DMS153 treated with DMSO at 0.1 percent for 48 hours (cell line): ENCODE measurements at regions not wholly inside any gene's neighbourhood (a gene's known extent, or its start where the extent isn't known, plus 50 kb on each side); places are given as distances from the start of the nearest gene placed in this dataset.

Source experiments
- DNase-seq: peaks from one replicate; lab custom pipeline; 2025; ENCODE audit not compliant: unreplicated experiment; lab: John Stamatoyannopoulos, UW

DNA sequence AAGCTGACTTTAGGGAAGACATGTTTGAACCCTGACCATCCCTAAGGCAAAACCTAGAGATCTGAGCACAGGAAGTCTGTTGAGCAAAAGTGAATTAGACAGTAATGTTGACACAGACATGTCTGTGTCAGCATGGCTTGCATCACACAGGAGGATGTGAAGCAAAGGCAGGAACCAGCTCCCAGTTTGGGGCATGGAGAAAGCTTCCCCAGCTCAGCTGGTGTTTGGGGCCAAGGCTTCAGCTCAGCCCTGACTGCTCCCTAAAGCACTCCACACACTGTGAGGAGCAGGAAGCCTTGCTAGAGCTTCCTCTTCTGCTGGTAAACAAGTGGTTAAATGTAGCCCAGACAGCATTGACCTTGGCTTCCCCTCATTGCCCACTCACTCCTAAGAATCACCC, 153.8 kb upstream of the UBL3 start:
- no peak for DNase-seq

- no peak for DNase-seq
Measured at GRCh38 chr13:30002577-30002976, 152.2 kb upstream of the UBL3 start.

DNA sequence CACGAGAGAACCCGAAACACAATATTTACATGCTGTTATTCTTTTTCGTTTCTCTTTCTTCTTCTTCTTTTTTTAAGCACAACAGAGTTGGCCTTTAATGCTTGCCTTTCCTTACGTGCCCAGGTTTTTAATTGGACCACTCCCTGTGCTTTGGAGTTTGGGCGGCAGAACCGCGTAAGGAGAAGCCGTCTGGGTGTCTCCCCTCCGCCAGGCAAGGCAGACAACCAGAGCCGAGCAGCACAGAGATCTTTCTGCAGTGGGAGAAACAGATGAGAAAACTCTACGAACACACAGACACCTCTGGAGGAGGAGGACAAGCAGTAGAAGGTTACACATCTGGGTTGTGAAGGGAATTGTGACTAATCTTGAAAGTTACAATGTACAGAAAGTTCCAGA, 150.0 kb upstream of the UBL3 start:
- no peak for DNase-seq

DNA sequence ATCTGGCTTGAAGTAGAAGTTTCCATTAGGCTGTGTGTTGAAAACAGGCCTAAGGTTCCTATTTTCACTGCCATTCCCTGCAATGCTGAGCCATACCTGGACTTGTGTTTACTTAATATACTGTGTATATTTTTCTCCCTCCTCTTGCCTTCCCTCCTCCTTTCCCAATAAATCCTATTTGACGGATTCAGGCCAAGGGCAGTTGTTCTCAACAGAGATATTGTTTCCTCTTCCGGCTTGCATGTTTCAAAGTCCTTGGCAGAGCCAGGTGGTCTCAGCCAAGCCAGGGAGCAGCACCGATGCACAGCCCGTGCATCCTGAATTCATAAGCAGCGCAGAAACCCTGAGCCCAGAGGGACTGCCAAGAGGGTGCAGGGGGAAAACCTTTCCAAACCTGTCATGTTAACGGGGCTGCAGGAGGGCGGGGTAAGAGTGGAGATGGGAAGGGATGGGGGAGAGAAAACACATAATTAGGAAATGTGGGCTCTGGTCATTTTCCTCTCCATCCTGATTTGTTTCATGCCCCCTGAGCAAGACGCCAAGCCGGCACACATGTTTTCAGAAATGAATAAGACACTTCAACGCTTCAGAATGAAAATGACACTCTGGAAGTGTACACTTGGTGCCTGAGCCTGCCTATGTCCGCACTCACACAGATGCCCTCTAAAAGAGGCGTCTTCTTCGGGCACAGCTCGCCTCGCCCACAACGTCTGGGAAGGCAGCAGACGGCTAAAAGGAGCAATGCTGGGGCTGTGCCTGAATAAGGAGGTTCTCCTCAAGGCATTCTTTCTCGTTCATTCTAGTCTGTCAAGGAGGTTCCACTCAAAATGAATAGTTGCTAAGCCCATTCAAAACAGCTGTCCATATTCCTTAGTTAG, 149.3 kb upstream of the UBL3 start:
- DNase-seq = no peak

DNA sequence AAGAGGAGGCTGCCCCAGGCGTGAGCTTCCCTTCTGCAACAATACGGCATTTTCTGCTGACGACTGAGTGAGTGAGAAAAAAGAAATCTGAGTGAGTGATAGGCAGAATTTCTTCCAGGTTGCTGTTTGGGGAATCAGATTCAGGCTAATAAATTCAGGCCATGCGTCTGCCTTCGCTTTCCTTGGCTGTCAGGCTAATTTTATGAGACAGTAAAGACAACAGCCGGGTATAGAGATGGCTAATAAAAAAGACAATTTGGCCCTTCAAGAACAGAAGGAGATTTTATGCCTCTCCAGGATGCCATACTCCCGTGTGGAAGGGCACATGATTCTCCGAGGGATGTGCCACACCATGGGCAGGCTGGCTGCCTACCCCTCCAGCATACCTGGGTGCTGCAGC, 145.9 kb upstream of the UBL3 start:
- DNase-seq = no peak

DNA sequence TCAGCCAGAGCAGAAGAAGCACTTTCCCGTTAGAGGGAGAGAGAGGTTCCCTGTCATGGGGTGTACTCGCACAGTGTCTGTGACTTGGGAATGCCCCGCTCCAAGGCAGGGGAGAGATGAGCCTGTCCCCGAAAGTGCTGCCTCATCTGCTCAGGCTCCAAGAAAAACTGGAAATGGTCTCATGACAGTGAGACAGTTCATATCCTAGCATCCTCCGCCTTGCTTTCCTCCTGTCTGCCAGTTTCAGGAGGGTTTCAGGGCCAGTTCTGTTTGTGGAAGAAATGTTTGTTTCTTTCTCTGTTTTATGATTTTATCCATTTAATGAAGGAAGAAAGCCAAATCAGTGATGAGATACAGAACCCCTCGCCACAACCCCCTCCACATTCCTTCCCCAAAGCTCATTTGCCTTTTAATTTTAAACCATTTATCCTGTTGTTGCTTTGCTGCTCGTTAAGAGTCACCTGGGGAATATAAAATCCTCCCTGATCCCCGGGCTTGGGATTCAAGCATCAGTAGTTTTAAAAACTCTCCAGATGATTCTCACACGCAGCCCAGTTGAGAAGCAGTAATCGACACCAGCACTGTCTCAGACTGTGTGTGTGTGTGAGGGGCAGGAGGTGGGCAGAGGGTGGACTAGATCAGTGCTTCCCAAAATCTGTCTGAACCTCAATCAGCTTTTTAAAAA, 144.6 kb upstream of the UBL3 start:
- no peak for DNase-seq

DNA sequence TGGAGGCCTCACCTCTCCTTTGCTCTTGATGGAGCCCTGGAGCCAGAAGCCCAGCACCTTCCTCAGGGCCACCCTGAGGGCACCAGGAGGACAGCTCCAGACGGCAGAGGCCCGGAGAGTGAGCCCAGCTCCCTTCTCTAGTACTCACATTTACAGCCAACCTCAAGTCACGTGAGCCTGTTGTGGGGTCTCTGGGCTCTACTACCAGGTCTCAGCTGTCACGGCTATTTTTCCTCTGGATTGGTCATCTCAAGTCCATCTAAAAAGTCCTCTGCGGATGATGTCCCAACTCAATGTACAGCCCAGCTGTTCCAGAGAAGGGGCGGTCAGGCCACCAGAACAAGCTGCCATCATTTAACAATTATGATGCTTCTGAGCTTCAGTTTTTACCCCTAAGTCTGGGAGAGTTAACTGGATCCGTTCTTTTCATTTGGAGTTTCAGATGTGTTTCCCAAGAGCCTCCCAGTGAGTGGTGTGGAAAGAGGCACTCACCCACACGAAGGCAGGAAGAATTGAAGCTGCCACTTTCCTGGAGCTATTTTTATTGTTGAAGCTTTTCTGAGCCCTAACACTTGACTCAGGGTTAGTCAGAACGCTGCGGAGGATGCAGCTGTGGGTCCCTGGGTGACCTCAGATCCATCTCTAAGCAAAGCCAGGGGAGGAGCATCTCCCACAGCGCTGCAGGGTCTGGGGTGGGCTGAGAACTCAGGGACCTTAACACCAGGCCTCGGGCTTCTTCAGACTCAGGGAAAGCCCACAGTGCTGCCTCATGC, 143.5 kb upstream of the UBL3 start:
- no peak for DNase-seq

DNA sequence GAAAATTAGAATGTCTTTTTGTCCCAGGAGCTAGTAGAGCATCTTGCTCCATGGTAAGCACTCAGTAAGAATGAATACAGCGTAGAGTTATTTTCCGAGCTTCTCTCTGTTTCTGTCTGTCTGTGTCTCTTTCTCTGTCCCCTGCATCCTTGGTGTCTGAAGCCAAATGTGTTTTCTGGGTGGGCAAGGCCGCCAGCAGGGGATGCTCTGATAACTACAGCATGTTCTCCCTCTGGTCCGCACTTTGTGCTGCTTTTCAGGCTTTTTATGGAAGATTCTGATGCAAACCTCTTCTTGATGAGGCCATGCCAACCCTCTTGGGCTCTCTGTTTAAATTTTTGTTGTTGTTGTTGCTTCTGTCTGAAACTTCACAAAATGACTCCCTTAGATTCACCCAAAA, 142.8 kb upstream of the UBL3 start:
- DNase-seq = no peak

DNA sequence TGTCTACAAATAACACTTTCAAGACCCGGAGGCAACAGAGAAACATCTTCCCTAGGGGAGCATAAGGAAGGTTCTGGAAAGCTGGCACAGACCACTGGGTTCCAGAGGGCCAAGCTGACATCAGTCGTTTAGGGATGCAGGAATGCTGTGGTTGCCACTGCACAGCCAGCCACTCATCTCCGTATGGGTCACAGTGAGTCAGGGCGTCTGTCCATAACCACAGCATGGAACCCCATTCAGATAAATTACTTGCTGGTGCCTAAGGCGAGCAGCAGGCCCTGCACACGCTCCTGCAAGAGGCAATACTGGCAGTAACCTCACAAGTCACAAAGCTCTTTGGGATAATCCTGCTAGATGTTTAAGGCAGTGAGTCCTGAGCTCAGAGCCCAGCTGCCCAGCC, 140.9 kb upstream of the UBL3 start:
- DNase-seq = no peak

DNA sequence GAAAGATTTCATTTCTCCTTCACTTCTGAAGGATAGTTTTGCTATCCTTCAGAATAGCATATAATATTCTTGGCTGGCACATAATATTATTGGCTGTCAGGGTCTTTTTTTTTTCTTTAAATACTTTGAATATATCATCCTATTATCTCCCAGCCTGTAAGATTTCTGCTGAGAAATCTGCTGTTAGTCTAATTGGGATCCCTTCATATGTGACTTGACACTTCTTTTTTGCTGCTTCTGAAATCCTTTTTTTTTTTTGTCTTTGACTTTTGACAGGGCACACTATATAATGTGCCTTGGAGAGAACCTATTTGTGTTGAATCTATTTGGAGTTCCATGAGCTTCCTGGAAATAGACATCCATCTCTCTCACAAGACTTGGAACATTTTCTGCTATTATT, 136.9 kb upstream of the UBL3 start:
- no peak for DNase-seq

DNA sequence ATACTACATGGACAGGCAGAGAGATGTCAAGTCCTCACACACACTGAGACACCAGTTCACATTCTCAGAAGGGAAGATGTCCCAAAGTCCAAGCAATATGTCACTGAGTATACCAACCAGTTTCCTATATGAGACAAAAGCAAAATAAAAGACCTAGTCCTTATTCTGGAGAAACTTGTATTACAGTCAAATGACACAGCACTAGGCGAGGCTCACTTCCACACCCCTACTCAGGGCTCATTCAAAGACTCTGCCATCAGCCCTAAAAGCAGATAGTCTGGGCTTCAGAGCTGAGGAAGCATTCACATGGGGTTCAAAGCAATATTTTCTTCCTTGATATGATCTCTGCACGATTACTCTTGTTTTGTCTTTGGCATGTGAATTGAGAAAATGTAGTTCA, 129.9 kb upstream of the UBL3 start:
- no peak for DNase-seq

- DNase-seq = no peak
Measured at GRCh38 chr13:29978211-29978610, 127.8 kb upstream of the UBL3 start.

DNA sequence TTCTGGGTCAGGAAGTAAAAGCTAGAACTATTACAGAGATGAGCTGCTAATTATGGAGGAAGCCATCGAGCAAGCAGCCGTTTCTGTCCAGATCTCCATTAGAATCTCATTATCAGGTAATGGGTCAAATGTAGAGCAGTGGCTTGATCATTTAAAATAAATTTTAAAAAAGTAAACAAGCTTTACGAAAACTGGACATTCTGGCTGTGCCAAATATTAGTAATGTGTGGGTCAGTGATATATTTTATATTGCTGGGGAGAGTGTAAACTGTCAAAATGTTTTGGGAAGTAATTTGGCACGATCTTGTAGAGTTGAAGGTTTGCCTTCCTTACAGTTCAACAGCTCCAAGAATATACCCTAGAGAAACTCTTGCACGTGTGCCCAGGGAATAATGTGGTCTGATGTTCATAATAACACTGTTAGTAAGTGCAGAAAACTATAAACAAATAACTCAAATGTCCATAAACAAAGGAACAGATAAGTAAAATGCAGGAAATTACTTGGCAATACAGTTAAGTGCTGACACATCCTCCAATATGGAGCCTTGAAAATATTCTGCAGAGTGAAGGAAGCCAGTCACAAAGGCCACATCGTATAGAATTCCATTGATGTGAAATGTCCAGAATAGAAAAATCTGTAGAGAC, 127.2 kb upstream of the UBL3 start:
- no peak for DNase-seq

DNA sequence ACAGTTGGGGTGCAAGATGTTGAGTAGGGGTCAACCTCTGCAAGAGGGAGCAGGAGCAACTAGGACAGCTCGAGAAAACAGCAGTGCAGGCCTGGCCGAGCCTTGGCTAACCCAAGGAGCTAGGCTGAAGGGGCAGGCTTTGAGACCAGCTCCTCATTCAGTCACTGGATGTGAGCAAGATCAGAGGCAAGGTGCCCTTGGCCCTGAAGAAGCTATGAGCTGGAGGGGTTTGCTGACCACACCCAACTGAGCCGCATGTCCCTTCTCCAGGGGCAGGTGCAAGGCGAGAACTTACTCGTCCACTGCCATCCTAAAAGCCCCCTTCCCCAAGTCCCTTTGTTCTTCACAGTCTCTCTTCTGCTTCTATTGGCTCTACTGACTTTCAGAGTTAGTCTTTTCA, 126.1 kb upstream of the UBL3 start:
- DNase-seq = no peak

DNA sequence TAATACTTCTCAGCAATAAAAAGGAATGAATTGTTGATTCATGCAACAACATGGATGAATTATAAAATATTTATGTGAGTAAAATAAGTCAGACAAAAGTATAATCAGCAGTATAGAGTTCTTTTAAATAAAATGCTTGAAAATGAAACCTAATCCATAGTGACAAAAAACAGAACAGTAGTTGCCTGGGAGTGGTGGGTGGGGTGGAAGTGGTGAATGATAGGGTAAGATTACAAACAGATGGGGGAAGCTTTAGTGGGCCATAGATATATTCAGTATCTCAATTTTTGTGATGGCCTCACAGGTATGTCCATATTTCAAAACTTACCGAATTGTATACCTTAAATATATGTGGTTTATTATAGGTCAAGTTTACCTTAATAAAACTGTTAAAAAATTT, 124.9 kb upstream of the UBL3 start:
- no peak for DNase-seq

- no peak for DNase-seq
Measured at GRCh38 chr13:29969286-29969685, 118.9 kb upstream of the UBL3 start.

DNA sequence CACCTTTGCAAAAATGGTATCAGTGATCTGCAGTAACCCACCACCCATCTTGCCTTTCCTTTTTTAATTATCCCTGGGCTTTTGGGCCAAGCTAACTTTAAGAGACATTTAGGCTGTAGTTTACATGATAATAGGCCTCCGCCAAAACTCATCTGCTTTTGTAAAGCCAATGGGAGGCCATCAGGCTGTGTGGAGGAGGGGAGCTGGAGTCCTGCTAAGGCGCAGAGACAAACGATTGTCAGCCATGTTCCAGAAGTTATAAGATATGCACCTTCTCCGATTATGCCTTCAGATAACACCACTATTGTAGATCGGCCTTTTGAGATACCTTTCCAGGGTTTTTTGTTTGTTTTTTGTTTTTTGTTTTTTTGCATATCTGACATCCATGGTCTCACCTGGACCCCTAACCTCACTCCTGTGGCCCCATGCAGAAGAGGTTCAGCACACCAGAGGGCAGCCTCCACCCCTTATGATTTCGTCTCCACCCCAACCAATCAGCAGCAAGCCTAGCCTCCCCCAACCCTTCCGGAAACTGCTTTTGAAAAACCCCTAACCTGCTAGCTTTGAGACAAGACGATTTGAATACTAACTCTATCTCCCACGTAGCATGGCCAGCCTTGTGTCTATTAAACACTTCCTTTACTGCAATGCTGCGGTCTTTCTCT, 113.9 kb upstream of the UBL3 start:
- DNase-seq = no peak

DNA sequence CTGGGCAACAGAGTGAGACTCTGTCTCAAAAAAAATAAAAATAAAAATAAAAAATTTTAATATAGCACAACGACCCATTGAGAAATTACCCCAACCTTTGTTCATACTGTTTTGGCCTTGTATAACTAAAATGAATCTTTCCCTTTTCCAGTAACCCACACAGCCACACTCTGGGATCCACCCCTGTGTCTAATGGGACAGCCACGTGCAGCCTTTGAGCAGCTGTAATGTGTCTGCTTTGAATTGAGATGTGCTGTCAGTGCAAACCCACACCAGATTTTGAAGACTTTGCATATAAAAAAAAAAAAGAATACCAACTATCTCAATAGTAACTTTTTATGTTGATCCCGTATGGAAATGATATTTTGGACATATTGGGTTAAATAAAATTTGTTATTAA, 112.7 kb upstream of the UBL3 start:
- no peak for DNase-seq

DNA sequence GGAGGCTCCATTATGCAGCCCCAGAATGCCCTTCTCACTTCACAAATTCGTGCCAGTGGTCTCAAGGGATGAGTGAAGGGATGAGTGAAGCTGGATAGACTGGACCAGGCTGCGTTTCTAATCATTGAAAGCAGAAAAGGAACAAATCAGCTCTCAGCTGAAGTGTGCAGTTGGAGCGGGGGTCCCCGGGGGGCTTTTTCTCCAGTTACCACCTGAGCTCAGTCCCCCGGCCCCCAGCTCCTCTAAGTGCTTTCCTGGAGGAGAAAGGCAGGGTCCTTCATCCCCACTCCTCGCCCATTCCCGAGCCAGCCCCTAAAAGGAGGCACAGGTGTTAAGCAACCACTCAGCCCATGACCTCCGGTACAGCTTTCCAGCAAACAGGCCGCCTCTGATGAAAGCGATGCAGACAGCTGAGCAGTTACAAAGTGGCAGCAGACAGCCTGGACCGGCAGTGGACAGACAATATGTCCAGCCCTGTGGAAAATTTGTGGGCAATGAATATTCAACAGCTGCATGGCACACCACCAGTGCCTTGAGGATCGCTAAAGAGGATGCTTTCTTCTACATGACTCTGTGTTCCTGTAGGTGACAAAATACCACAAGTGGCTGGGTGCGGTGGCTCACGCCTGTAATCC, 110.7 kb upstream of the UBL3 start:
- DNase-seq = no peak

GRCh38 chr13:29959603-29960002, 109.2 kb upstream of the UBL3 start:
- no peak for DNase-seq
